Neural progenitor cell (in vitro differentiated cells): ENCODE measurements at regions not wholly inside any gene's neighbourhood (a gene's known extent, or its start where the extent isn't known, plus 50 kb on each side); places are given as distances from the start of the nearest gene placed in this dataset.

ENCODE experiments used
- DNase-seq: peaks from one replicate; pipeline ENCODE4 v3.0.0-alpha.2; 2016; ENCODE audit warnings: low spot score
- H2AFZ ChIP-seq: fragments of 200-600 bp; sonication (generic); replicated peaks from 2 replicates; pipeline ENCODE4 v1.6.1; 2016; ENCODE audit warnings: antibody characterized with exemption
- H3F3A ChIP-seq: fragments of 200-600 bp; sonication (generic); 2 replicates; pipeline ENCODE4 v1.6.1; 2016; ENCODE audit warnings: antibody characterized with exemption, low read depth
- H3K27ac ChIP-seq: fragments of 200-600 bp; sonication (generic); 2 replicates; pipeline ENCODE4 v1.5.1; 2016; ENCODE audit warnings: mild to moderate bottlenecking
- H3K27me3 ChIP-seq: fragments of 200-600 bp; sonication (generic); 2 replicates; pipeline ENCODE4 v1.6.1; 2016; ENCODE audit warnings: mild to moderate bottlenecking, moderate library complexity
- H3K36me3 ChIP-seq: fragments of 200-600 bp; sonication (generic); 2 replicates; pipeline ENCODE4 v1.5.1; 2016
- H3K4me1 ChIP-seq: fragments of 200-600 bp; sonication (generic); 2 replicates; pipeline ENCODE4 v1.6.1; 2016; ENCODE audit warnings: mixed run types
- H3K4me2 ChIP-seq: fragments of 200-600 bp; sonication (generic); 2 replicates; pipeline ENCODE4 v1.6.1; 2016
- H3K4me3 ChIP-seq: fragments of 200-600 bp; sonication (generic); 2 replicates; pipeline ENCODE4 v1.5.1; 2016
- H3K79me2 ChIP-seq: fragments of 200-600 bp; sonication (generic); 2 replicates; pipeline ENCODE4 v1.6.1; 2016; ENCODE audit warnings: low read depth
- H3K9ac ChIP-seq: fragments of 200-600 bp; sonication (generic); 2 replicates; pipeline ENCODE4 v1.6.1; 2016
- H3K9me3 ChIP-seq: fragments of 200-600 bp; sonication (generic); 2 replicates; pipeline ENCODE4 v1.5.1; 2016; ENCODE audit warnings: low read depth
- H4K20me1 ChIP-seq: fragments of 200-600 bp; sonication (generic); 2 replicates; pipeline ENCODE4 v1.6.1; 2016; ENCODE audit warnings: low read depth
- H3K27ac Mint-ChIP-seq: 3 replicates; pipeline ENCODE4 v1.8.0; 2021; ENCODE audit warnings: mixed read lengths
- H3K27me3 Mint-ChIP-seq: 2 replicates; pipeline ENCODE4 v1.8.0; 2022; ENCODE audit warnings: low read depth, mild to moderate bottlenecking, inconsistent platforms, moderate library complexity, mixed read lengths; ENCODE audit not compliant: insufficient read depth
- H3K36me3 Mint-ChIP-seq: 3 replicates; pipeline ENCODE4 v1.8.0; 2021; ENCODE audit warnings: mixed read lengths
- H3K4me1 Mint-ChIP-seq: 3 replicates; pipeline ENCODE4 v1.8.0; 2021; ENCODE audit warnings: mixed read lengths
- H3K4me3 Mint-ChIP-seq: 3 replicates; pipeline ENCODE4 v1.8.0; 2021; ENCODE audit warnings: mild to moderate bottlenecking, moderate library complexity, mixed read lengths
- H3K9me3 Mint-ChIP-seq: 3 replicates; pipeline ENCODE4 v1.8.0; 2020; ENCODE audit warnings: mixed read lengths
- EZH2 ChIP-seq: fragments of 200-600 bp; sonication (generic); IDR thresholded peaks from 2 replicates; pipeline ENCODE4 v1.6.1; 2017; ENCODE audit warnings: antibody characterized with exemption, mild to moderate bottlenecking, moderate library complexity
- EZH2phosphoT487 ChIP-seq: fragments of 200-600 bp; sonication (generic); IDR thresholded peaks from 2 replicates; pipeline ENCODE4 v1.6.1; 2017; ENCODE audit warnings: antibody characterized with exemption
- TF ChIP-seq, protein P1 (sequence below): fragments of 200-600 bp; sonication (generic); IDR thresholded peaks from 2 replicates; pipeline ENCODE4 v1.5.1; 2017; ENCODE audit warnings: antibody characterized with exemption, mild to moderate bottlenecking

DNA sequence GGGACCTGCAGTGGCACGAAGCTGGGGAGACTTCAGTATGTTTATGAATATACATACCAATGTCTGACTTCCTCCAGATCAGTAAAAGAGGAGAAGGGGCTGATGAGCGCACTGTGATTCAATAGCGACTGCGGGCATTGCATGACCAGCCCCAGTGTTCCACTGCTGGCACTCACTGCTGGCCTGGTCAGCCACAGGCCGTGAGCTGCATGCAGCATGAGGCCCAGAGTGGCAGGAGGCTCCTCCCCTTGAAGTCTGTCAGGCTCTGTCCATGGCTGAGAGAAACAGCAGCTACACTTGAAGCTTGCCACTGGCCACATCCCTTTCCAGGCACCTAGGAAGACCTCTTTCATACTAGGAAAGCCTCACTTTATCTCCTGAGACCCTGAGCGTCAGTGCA lies 265.9 kb upstream of the CDYL start:
- Mint-ChIP-seq H3K9me3 (peaks cover 2% of the 10 kb centered on the region), H3K27me3 (no peaks in the 10 kb centered on the region), H3K36me3 (no peaks in the 10 kb centered on the region), H3K4me1 (no peaks in the 10 kb centered on the region), H3K27ac (no peak overlapping the region), H3K4me3 (no peak overlapping the region)
- Histone ChIP-seq H3K36me3 (no peaks in the 10 kb centered on the region), H3K4me2 (no peak overlapping the region), H3K9me3 (no peaks in the 10 kb centered on the region), H3K4me1 (peaks cover 4% of the 10 kb centered on the region), H3K9ac (no peak overlapping the region), H2AFZ (no peak overlapping the region), H4K20me1 (no peaks in the 10 kb centered on the region), H3K27ac (no peak overlapping the region), H3K27me3 (no peaks in the 10 kb centered on the region), H3F3A (no peaks in the 10 kb centered on the region), H3K79me2 (no peaks in the 10 kb centered on the region), H3K4me3 (no peak overlapping the region)
- DNase-seq: no peak
- TF ChIP-seq EZH2phosphoT487 (no peak), EZH2 (no peak)
- TF ChIP-seq, protein P1, sequence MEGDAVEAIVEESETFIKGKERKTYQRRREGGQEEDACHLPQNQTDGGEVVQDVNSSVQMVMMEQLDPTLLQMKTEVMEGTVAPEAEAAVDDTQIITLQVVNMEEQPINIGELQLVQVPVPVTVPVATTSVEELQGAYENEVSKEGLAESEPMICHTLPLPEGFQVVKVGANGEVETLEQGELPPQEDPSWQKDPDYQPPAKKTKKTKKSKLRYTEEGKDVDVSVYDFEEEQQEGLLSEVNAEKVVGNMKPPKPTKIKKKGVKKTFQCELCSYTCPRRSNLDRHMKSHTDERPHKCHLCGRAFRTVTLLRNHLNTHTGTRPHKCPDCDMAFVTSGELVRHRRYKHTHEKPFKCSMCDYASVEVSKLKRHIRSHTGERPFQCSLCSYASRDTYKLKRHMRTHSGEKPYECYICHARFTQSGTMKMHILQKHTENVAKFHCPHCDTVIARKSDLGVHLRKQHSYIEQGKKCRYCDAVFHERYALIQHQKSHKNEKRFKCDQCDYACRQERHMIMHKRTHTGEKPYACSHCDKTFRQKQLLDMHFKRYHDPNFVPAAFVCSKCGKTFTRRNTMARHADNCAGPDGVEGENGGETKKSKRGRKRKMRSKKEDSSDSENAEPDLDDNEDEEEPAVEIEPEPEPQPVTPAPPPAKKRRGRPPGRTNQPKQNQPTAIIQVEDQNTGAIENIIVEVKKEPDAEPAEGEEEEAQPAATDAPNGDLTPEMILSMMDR: no peak

DNA sequence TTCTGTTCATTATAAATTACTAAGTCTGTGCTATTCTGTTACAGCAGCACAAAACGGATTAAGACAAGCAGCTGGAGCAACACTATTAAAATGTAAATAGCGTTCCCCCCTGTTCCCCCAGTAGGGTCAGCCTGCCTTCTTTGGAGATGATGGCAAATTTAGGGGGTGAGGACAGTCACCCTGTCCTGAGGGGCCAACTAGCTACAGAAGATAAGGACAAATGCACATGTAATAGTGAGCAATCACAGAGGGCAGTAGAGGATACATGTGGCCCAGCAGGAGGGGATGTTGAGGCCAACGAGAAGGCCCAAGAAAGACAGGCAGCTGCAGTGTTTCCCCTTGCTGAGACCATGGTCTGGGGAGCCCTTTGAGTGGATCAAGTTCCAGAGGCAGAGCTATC lies 266.7 kb upstream of the CDYL start:
- Histone ChIP-seq H3K4me3 (no peak overlapping the region), H4K20me1 (no peaks in the 10 kb centered on the region), H3K4me2 (no peak overlapping the region), H3K9ac (no peak overlapping the region), H3K79me2 (no peaks in the 10 kb centered on the region), H2AFZ (no peak overlapping the region), H3K36me3 (no peaks in the 10 kb centered on the region), H3K9me3 (no peaks in the 10 kb centered on the region), H3K4me1 (peaks cover 4% of the 10 kb centered on the region), H3F3A (no peaks in the 10 kb centered on the region), H3K27me3 (no peaks in the 10 kb centered on the region), H3K27ac (no peak overlapping the region)
- Mint-ChIP-seq H3K4me3 (no peak overlapping the region), H3K9me3 (peaks cover 2% of the 10 kb centered on the region), H3K27me3 (no peaks in the 10 kb centered on the region), H3K36me3 (no peaks in the 10 kb centered on the region), H3K27ac (no peak overlapping the region), H3K4me1 (no peaks in the 10 kb centered on the region)
- TF ChIP-seq EZH2 (no peak), EZH2phosphoT487 (no peak)
- TF ChIP-seq, protein P1: no peak
- no peak for DNase-seq

DNA sequence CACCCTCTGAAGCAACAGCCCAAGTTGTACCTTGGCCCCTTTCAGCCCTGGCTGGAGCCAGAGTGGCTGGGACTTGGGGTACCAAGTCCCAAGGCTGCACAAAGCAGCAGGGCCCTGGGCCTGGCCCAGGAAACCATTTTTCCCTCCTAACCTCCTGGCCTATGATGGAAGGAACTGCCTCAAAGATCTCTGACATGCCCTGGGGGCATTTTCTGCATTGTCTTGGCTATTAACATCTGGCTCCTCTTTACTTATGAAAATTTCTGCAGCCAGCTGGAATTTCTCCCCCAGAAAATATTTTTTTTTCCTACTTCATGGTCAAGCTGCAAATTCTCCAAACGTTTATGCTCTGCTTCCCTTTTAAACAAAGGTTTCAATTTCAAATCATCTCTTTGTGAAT lies 269.4 kb upstream of the CDYL start:
- no peak for TF ChIP-seq EZH2
- TF ChIP-seq, protein P1: no peak
- TF ChIP-seq EZH2phosphoT487: no peak
- Mint-ChIP-seq H3K36me3 (no peaks in the 10 kb centered on the region), H3K27ac (no peak overlapping the region)

More for the DNA sequence above, 269.4 kb upstream of the CDYL start:
- no peak overlapping the region for H3K4me2 ChIP-seq
- no peaks in the 10 kb centered on the region for H4K20me1 ChIP-seq
- H3K36me3 ChIP-seq: no peaks in the 10 kb centered on the region
- no peak overlapping the region for H3K27ac ChIP-seq
- H3K9me3 ChIP-seq: no peaks in the 10 kb centered on the region
- no peak overlapping the region for H3K4me3 Mint-ChIP-seq
- peaks cover 2% of the 10 kb centered on the region for H3K9me3 Mint-ChIP-seq
- H3K4me3 ChIP-seq: no peak overlapping the region
- no peak for DNase-seq
- H3K27me3 ChIP-seq: no peaks in the 10 kb centered on the region
- no peak overlapping the region for H3K9ac ChIP-seq
- no peak overlapping the region for H2AFZ ChIP-seq
- peaks cover 4% of the 10 kb centered on the region for H3K4me1 ChIP-seq
- H3F3A ChIP-seq: no peaks in the 10 kb centered on the region
- H3K4me1 Mint-ChIP-seq: peaks cover 3% of the 10 kb centered on the region
- H3K79me2 ChIP-seq: no peaks in the 10 kb centered on the region
- H3K27me3 Mint-ChIP-seq: peaks cover 2% of the 10 kb centered on the region
